Neural progenitor cell (in vitro differentiated cells): ENCODE measurements at regions not wholly inside any gene's neighbourhood (a gene's known extent, or its start where the extent isn't known, plus 50 kb on each side); places are given as distances from the start of the nearest gene placed in this dataset.

Source experiments
- DNase-seq: peaks from one replicate; pipeline ENCODE4 v3.0.0-alpha.2; 2016; ENCODE audit warnings: low spot score
- H2AFZ ChIP-seq: fragments of 200-600 bp; sonication (generic); replicated peaks from 2 replicates; pipeline ENCODE4 v1.6.1; 2016; ENCODE audit warnings: antibody characterized with exemption
- H3F3A ChIP-seq: fragments of 200-600 bp; sonication (generic); 2 replicates; pipeline ENCODE4 v1.6.1; 2016; ENCODE audit warnings: antibody characterized with exemption, low read depth
- H3K27ac ChIP-seq: fragments of 200-600 bp; sonication (generic); 2 replicates; pipeline ENCODE4 v1.5.1; 2016; ENCODE audit warnings: mild to moderate bottlenecking
- H3K27me3 ChIP-seq: fragments of 200-600 bp; sonication (generic); 2 replicates; pipeline ENCODE4 v1.6.1; 2016; ENCODE audit warnings: mild to moderate bottlenecking, moderate library complexity
- H3K36me3 ChIP-seq: fragments of 200-600 bp; sonication (generic); 2 replicates; pipeline ENCODE4 v1.5.1; 2016
- H3K4me1 ChIP-seq: fragments of 200-600 bp; sonication (generic); 2 replicates; pipeline ENCODE4 v1.6.1; 2016; ENCODE audit warnings: mixed run types
- H3K4me2 ChIP-seq: fragments of 200-600 bp; sonication (generic); 2 replicates; pipeline ENCODE4 v1.6.1; 2016
- H3K4me3 ChIP-seq: fragments of 200-600 bp; sonication (generic); 2 replicates; pipeline ENCODE4 v1.5.1; 2016
- H3K79me2 ChIP-seq: fragments of 200-600 bp; sonication (generic); 2 replicates; pipeline ENCODE4 v1.6.1; 2016; ENCODE audit warnings: low read depth
- H3K9ac ChIP-seq: fragments of 200-600 bp; sonication (generic); 2 replicates; pipeline ENCODE4 v1.6.1; 2016
- H3K9me3 ChIP-seq: fragments of 200-600 bp; sonication (generic); 2 replicates; pipeline ENCODE4 v1.5.1; 2016; ENCODE audit warnings: low read depth
- H4K20me1 ChIP-seq: fragments of 200-600 bp; sonication (generic); 2 replicates; pipeline ENCODE4 v1.6.1; 2016; ENCODE audit warnings: low read depth
- H3K27ac Mint-ChIP-seq: 3 replicates; pipeline ENCODE4 v1.8.0; 2021; ENCODE audit warnings: mixed read lengths
- H3K27me3 Mint-ChIP-seq: 2 replicates; pipeline ENCODE4 v1.8.0; 2022; ENCODE audit warnings: low read depth, mild to moderate bottlenecking, inconsistent platforms, moderate library complexity, mixed read lengths; ENCODE audit not compliant: insufficient read depth
- H3K36me3 Mint-ChIP-seq: 3 replicates; pipeline ENCODE4 v1.8.0; 2021; ENCODE audit warnings: mixed read lengths
- H3K4me1 Mint-ChIP-seq: 3 replicates; pipeline ENCODE4 v1.8.0; 2021; ENCODE audit warnings: mixed read lengths
- H3K4me3 Mint-ChIP-seq: 3 replicates; pipeline ENCODE4 v1.8.0; 2021; ENCODE audit warnings: mild to moderate bottlenecking, moderate library complexity, mixed read lengths
- H3K9me3 Mint-ChIP-seq: 3 replicates; pipeline ENCODE4 v1.8.0; 2020; ENCODE audit warnings: mixed read lengths
- EZH2 ChIP-seq: fragments of 200-600 bp; sonication (generic); IDR thresholded peaks from 2 replicates; pipeline ENCODE4 v1.6.1; 2017; ENCODE audit warnings: antibody characterized with exemption, mild to moderate bottlenecking, moderate library complexity
- EZH2phosphoT487 ChIP-seq: fragments of 200-600 bp; sonication (generic); IDR thresholded peaks from 2 replicates; pipeline ENCODE4 v1.6.1; 2017; ENCODE audit warnings: antibody characterized with exemption
- TF ChIP-seq, protein P1 (sequence below): fragments of 200-600 bp; sonication (generic); IDR thresholded peaks from 2 replicates; pipeline ENCODE4 v1.5.1; 2017; ENCODE audit warnings: antibody characterized with exemption, mild to moderate bottlenecking

DNA sequence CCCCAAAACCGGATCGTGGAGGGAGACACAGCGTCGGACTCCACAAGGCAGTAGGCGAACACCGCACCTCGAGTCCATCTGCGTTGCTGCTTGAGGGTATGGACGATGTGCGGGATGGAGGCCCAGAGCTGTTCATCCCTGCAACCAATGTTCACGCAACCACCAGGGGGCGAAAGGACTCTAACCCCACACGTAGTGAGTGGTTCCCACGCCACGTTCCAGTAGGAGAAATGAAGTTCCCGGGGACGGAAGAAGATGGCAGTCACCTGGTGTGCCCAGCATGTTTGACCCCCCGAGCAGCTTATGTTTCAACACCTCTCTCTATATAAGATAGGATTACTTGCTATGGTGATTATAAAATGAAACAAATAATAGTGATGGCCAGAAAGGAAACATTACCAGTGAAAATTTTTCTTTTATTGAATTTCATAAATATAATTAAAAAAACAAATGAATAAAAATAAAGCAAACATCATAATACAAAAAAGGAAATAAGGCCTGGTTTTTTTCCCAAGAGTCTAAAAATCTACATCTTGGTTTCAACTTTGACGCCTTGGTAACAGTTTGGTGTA, 184.3 kb downstream of the SH3BP4 start:
- H3K4me3 Mint-ChIP-seq: no peak overlapping the region
- H3K27me3 ChIP-seq: peaks cover 8% of the 10 kb centered on the region
- H3K36me3 ChIP-seq: no peaks in the 10 kb centered on the region
- no peak overlapping the region for H3K4me3 ChIP-seq
- no peak overlapping the region for H3K27ac Mint-ChIP-seq
- peaks cover 7% of the 10 kb centered on the region for H3K9me3 Mint-ChIP-seq
- H2AFZ ChIP-seq: no peak overlapping the region
- peaks cover 22% of the 10 kb centered on the region for H3K4me1 Mint-ChIP-seq
- H4K20me1 ChIP-seq: no peaks in the 10 kb centered on the region
- no peaks in the 10 kb centered on the region for H3F3A ChIP-seq
- peak; percentile 89 for DNase-seq
- H3K4me2 ChIP-seq: no peak overlapping the region
- H3K79me2 ChIP-seq: no peaks in the 10 kb centered on the region
- no peaks in the 10 kb centered on the region for H3K9me3 ChIP-seq
- TF ChIP-seq EZH2phosphoT487: no peak
- TF ChIP-seq, protein P1, sequence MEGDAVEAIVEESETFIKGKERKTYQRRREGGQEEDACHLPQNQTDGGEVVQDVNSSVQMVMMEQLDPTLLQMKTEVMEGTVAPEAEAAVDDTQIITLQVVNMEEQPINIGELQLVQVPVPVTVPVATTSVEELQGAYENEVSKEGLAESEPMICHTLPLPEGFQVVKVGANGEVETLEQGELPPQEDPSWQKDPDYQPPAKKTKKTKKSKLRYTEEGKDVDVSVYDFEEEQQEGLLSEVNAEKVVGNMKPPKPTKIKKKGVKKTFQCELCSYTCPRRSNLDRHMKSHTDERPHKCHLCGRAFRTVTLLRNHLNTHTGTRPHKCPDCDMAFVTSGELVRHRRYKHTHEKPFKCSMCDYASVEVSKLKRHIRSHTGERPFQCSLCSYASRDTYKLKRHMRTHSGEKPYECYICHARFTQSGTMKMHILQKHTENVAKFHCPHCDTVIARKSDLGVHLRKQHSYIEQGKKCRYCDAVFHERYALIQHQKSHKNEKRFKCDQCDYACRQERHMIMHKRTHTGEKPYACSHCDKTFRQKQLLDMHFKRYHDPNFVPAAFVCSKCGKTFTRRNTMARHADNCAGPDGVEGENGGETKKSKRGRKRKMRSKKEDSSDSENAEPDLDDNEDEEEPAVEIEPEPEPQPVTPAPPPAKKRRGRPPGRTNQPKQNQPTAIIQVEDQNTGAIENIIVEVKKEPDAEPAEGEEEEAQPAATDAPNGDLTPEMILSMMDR: peak; percentile 81
- H3K4me1 ChIP-seq: no peaks in the 10 kb centered on the region
- H3K27ac ChIP-seq: no peak overlapping the region
- no peaks in the 10 kb centered on the region for H3K36me3 Mint-ChIP-seq
- no peak overlapping the region for H3K9ac ChIP-seq
- H3K27me3 Mint-ChIP-seq: peaks cover 12% of the 10 kb centered on the region

DNA sequence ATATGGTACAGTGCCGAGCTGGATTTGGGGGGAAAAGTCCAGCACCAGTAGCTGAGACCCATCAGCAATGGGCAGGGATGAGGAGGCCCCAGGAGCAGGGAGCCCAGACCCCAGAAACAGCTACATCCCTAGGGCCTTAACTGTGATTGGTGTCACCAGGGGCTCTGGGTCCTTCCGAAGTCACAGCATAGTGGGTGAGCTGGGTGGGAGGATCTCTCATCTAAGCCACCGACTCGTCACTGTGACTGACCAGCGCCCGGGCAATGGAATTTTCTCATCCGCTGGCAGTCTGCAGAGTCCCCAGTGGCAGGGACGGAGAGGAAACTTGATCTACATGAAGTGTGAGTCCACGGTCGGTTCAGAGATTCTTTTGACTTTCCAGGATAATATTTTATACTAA, 186.5 kb downstream of the SH3BP4 start:
- H3K9ac ChIP-seq: no peak overlapping the region
- no peak overlapping the region for H3K27ac Mint-ChIP-seq
- H3K36me3 Mint-ChIP-seq: no peaks in the 10 kb centered on the region
- no peaks in the 10 kb centered on the region for H3F3A ChIP-seq
- H3K27me3 Mint-ChIP-seq: peaks cover 12% of the 10 kb centered on the region
- DNase-seq: no peak
- no peaks in the 10 kb centered on the region for H3K9me3 ChIP-seq
- TF ChIP-seq, protein P1: no peak
- TF ChIP-seq EZH2phosphoT487 (no peak), EZH2 (no peak)
- no peak overlapping the region for H3K27ac ChIP-seq
- no peak overlapping the region for H3K4me3 ChIP-seq
- no peak overlapping the region for H3K4me2 ChIP-seq
- no peaks in the 10 kb centered on the region for H3K79me2 ChIP-seq
- peaks cover 19% of the 10 kb centered on the region for H3K4me1 Mint-ChIP-seq
- no peaks in the 10 kb centered on the region for H3K4me1 ChIP-seq
- H3K36me3 ChIP-seq: no peaks in the 10 kb centered on the region
- no peak overlapping the region for H2AFZ ChIP-seq
- peaks cover 8% of the 10 kb centered on the region for H3K27me3 ChIP-seq
- H3K4me3 Mint-ChIP-seq: no peak overlapping the region
- peaks cover 7% of the 10 kb centered on the region for H3K9me3 Mint-ChIP-seq
- no peaks in the 10 kb centered on the region for H4K20me1 ChIP-seq

DNA sequence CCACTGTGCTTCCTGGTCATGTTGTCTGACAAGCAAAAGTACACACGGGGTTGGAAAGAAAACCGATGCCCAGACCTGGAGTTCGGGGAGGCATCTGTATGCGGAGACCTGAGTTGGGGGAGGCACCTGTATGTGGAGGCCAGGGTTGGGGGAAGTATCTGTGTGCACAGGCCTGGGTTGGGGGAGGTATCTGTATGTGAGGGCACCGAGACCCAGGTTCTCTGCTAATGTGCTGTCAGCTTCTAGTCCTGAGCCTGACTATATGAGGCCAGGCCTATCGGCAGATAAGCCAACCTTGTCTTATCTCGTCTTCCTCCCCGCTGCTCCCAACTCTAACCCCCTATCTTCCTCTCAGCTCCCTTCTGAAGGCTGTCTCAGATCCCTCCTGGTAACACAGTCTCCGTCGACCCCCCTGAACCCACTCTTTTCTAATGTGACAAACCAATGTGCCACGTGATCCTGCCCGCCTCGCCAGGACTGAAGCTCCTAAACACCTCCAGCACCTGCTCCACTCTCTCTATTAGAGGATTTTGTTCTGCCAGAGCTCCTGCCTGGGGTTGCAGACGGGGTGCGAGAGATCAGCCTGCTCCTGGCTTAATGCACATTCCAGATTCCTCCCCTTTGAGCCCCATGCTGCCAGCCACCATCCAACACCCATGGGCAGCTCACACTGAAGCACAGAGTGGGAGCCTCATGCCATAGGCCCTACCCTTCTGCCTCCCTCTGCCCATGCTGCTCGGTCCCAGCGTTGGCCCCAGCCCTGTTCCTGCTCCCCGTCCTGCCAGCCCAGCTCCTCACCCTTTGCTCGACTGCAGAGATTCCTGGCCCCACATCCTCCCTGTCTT, 188.4 kb downstream of the SH3BP4 start:
- DNase-seq: no peak
- Histone ChIP-seq H3K9ac (no peak overlapping the region), H3K27ac (no peak overlapping the region), H3K36me3 (no peaks in the 10 kb centered on the region), H3K4me2 (no peak overlapping the region), H3K9me3 (no peaks in the 10 kb centered on the region), H3K4me1 (no peaks in the 10 kb centered on the region), H3K4me3 (no peak overlapping the region), H4K20me1 (no peaks in the 10 kb centered on the region), H2AFZ (no peak overlapping the region), H3K79me2 (no peaks in the 10 kb centered on the region), H3K27me3 (peaks cover 4% of the 10 kb centered on the region), H3F3A (no peaks in the 10 kb centered on the region)
- H3K27me3 Mint-ChIP-seq: peaks cover 14% of the 10 kb centered on the region
- H3K4me1 Mint-ChIP-seq: peaks cover 7% of the 10 kb centered on the region
- H3K36me3 Mint-ChIP-seq: no peaks in the 10 kb centered on the region
- TF ChIP-seq EZH2 (no peak), EZH2phosphoT487 (no peak)
- TF ChIP-seq, protein P1: no peak
- H3K9me3 Mint-ChIP-seq: peaks cover 4% of the 10 kb centered on the region
- peak overlapping the region; percentile 46 for H3K27ac Mint-ChIP-seq
- H3K4me3 Mint-ChIP-seq: no peak overlapping the region
